A549 (cell line): ENCODE measurements at regions not wholly inside any gene's neighbourhood (a gene's known extent, or its start where the extent isn't known, plus 50 kb on each side); places are given as distances from the start of the nearest gene placed in this dataset.

ENCODE experiments used
- ATAC-seq, 2 experiments: fragments of 200-7000 bp in 1 of 2; fragments of >200 bp in 1 of 2; cut with Nextera tagmentation in 1 of 2; cut with Tn5 transposase in 1 of 2; 3 replicates each; pipeline versions ENCODE4 v1.8.0 to v1.9.1; 2018 to 2020; ENCODE audit warnings: mild to moderate bottlenecking in 1 of 2, moderate library complexity in 1 of 2
- CTCF ChIA-PET: fragments of 300-600 bp; sonication (Branson Sonifier 250); formaldehyde crosslinking; extraction: SDS; loops from one replicate; lab custom pipeline; 2021; ENCODE audit warnings: antibody characterized with exemption, inconsistent platforms; lab: Yijun Ruan, JAX
- POLR2A ChIA-PET: fragments of 350-600 bp; formaldehyde crosslinking; extraction: SDS; loops from one replicate; lab custom pipeline; 2021; ENCODE audit warnings: antibody characterized with exemption, inconsistent platforms; lab: Yijun Ruan, JAX
- DNase-seq, 2 experiments: peaks; one replicate each; pipeline versions ENCODE4 v3.0.0 to v3.0.0-alpha.2; 2011 to 2016; ENCODE audit warnings: low read depth in 1 of 2, low spot score in 1 of 2
- FAIRE-seq: peaks from 2 replicates; lab custom pipeline; 2011; peaks lifted over from hg19 to GRCh38; lab: Jason Lieb, UNC
- H3K27ac ChIP-seq, 2 experiments: fragments of >200 bp; sonication (Bioruptor Twin); formaldehyde crosslinking; 3 replicates each; pipeline ENCODE4 v1.5.1; 2016 to 2017
- H3K4me1 ChIP-seq: fragments of >200 bp; sonication (Bioruptor Twin); formaldehyde crosslinking; 3 replicates; pipeline ENCODE4 v1.6.1; 2016
- H3K4me2 ChIP-seq: fragments of >200 bp; sonication (Bioruptor Twin); formaldehyde crosslinking; 3 replicates; pipeline ENCODE4 v1.6.1; 2016
- H3K4me3 ChIP-seq: fragments of >200 bp; sonication (Bioruptor Twin); formaldehyde crosslinking; 3 replicates; pipeline ENCODE4 v1.5.1; 2016
- H3K9me3 ChIP-seq: fragments of >200 bp; sonication (Bioruptor Twin); formaldehyde crosslinking; 3 replicates; pipeline ENCODE4 v1.6.1; 2016
- CBX2 ChIP-seq: fragments of 200-600 bp; sonication (generic); IDR thresholded peaks from 2 replicates; pipeline ENCODE4 v1.6.1; 2016; ENCODE audit warnings: low read depth, mild to moderate bottlenecking, borderline replicate concordance
- EHF ChIP-seq: fragments of 250-450 bp; sonication (Bioruptor Pico); IDR thresholded peaks from 2 replicates; pipeline ENCODE4 v1.5.0; 2020; ENCODE audit warnings: mild to moderate bottlenecking
- EHMT2 ChIP-seq: fragments of 200-600 bp; sonication (generic); IDR thresholded peaks from 2 replicates; pipeline ENCODE4 v1.6.1; 2016; ENCODE audit warnings: antibody characterized with exemption, low read depth, mild to moderate bottlenecking, moderate library complexity
- HEYL ChIP-seq: fragments of 250-450 bp; sonication (Bioruptor Pico); IDR thresholded peaks from 2 replicates; pipeline ENCODE4 v1.8.0; 2021; ENCODE audit warnings: mild to moderate bottlenecking, moderate library complexity
- PHF8 ChIP-seq: fragments of 200-600 bp; sonication (generic); IDR thresholded peaks from 2 replicates; pipeline ENCODE4 v1.6.1; 2016; ENCODE audit warnings: low read depth, mild to moderate bottlenecking, antibody characterized with exemption, moderate library complexity, borderline replicate concordance
- RCOR1 ChIP-seq: fragments of 150-350 bp; IDR thresholded peaks from 2 replicates; pipeline ENCODE4 v1.6.1; 2014; ENCODE audit warnings: antibody characterized with exemption, low read length, low read depth
- ZC3H11A ChIP-seq: fragments of 450-650 bp; IDR thresholded peaks from 2 replicates; pipeline ENCODE4 v1.6.1; 2014; ENCODE audit warnings: antibody characterized with exemption, mild to moderate bottlenecking
- ZFP36 ChIP-seq: fragments of 450-650 bp; IDR thresholded peaks from 2 replicates; pipeline ENCODE4 v1.6.1; 2014; ENCODE audit warnings: borderline replicate concordance; ENCODE audit not compliant: partially characterized antibody
- WGBS: methylation state at CpG from one replicate; pipeline ENCODE4 v1.1.6; 2017; ENCODE audit errors: missing lambda C conversion rate; 5-methylcytosine and 5-hydroxymethylcytosine counted together
- TF ChIP-seq, protein P1 (sequence below): fragments of 250-450 bp; sonication (Bioruptor Pico); IDR thresholded peaks from 2 replicates; pipeline ENCODE4 v1.5.0; 2021; ENCODE audit warnings: mild to moderate bottlenecking, moderate library complexity, borderline replicate concordance
- TF ChIP-seq, protein P2 (sequence below): fragments of >200 bp; sonication (Bioruptor Twin); formaldehyde crosslinking; IDR thresholded peaks from 2 replicates; pipeline ENCODE4 v1.6.1; 2016
- TF ChIP-seq, protein P3 (sequence below): IDR thresholded peaks from 2 replicates; pipeline ENCODE4 v1.6.1; 2012; ENCODE audit warnings: low read depth, borderline replicate concordance
- TF ChIP-seq, protein P4 (sequence below): fragments of 450-650 bp; IDR thresholded peaks from 2 replicates; pipeline ENCODE4 v1.6.1; 2014; ENCODE audit warnings: antibody characterized with exemption

DNA sequence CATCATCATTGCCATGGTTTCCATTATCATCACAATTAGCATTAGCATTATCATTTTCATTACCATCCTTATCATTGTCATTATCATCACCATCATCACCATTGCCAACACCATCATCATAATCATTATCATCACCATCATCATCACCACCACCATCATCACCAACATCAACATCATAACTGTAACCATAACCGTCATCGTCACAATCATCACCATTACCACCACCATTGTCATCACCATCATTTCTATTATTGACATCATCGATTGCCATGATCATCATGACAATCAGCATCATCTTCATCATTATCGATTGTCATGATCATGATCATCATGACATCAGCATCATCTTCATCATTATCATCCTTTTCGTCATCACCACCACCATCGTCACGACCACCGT, 88.9 kb upstream of the MSX1 start:
- DNase-seq: no peak
- no peak for ATAC-seq
- no peak for TF ChIP-seq HEYL (CRISPR knock-in tag)
- FAIRE-seq: no peak
- WGBS: 40% methylated on average over 8 of the region's 8 CpGs
- Histone ChIP-seq H3K4me1 (no peaks in the 10 kb centered on the region), H3K4me2 (no peak overlapping the region), H3K27ac (no peak overlapping the region), H3K9me3 (no peaks in the 10 kb centered on the region), H3K4me3 (no peak overlapping the region)
- ChIA-PET POLR2A (no interaction called here), CTCF (no interaction called here)

DNA sequence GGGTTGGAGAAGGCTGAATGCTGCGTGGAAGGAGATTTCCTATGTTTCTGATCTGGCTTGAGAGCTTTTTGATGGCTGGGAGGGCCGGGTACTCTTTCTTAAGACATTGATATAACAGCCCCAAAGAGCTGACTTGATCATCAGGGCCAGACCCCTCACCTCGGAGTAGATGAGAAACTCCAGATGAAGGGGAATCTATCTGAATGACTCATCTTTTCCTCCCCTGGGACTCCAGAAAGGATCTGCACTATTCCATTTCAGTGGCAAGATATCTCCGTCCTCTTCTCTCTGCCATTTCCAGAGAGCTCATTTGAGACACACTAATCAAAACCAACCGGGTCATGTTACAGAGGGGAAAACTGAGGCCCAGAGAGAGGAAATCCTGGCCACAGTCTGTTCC, 92.9 kb upstream of the MSX1 start:
- TF ChIP-seq EHF (no peak), ZC3H11A (no peak)
- TF ChIP-seq, protein P1, sequence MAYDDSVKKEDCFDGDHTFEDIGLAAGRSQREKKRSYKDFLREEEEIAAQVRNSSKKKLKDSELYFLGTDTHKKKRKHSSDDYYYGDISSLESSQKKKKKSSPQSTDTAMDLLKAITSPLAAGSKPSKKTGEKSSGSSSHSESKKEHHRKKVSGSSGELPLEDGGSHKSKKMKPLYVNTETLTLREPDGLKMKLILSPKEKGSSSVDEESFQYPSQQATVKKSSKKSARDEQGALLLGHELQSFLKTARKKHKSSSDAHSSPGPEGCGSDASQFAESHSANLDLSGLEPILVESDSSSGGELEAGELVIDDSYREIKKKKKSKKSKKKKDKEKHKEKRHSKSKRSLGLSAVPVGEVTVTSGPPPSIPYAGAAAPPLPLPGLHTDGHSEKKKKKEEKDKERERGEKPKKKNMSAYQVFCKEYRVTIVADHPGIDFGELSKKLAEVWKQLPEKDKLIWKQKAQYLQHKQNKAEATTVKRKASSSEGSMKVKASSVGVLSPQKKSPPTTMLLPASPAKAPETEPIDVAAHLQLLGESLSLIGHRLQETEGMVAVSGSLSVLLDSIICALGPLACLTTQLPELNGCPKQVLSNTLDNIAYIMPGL (CRISPR knock-in tag): no peak
- TF ChIP-seq, protein P2, sequence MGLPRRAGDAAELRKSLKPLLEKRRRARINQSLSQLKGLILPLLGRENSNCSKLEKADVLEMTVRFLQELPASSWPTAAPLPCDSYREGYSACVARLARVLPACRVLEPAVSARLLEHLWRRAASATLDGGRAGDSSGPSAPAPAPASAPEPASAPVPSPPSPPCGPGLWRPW: no peak
- TF ChIP-seq, protein P3, sequence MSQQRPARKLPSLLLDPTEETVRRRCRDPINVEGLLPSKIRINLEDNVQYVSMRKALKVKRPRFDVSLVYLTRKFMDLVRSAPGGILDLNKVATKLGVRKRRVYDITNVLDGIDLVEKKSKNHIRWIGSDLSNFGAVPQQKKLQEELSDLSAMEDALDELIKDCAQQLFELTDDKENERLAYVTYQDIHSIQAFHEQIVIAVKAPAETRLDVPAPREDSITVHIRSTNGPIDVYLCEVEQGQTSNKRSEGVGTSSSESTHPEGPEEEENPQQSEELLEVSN: no peak
- H3K9me3 ChIP-seq: no peaks in the 10 kb centered on the region
- POLR2A ChIA-PET: no interaction called here
- WGBS: 20% methylated on average over 5 of the region's 5 CpGs
- CTCF ChIA-PET: no interaction called here
- H3K4me2 ChIP-seq: no peak overlapping the region
- no peak for FAIRE-seq
- no peak overlapping the region for H3K4me3 ChIP-seq
- H3K4me1 ChIP-seq: no peaks in the 10 kb centered on the region
- ATAC-seq: no peak
- no peak overlapping the region for H3K27ac ChIP-seq
- no peak for DNase-seq

DNA sequence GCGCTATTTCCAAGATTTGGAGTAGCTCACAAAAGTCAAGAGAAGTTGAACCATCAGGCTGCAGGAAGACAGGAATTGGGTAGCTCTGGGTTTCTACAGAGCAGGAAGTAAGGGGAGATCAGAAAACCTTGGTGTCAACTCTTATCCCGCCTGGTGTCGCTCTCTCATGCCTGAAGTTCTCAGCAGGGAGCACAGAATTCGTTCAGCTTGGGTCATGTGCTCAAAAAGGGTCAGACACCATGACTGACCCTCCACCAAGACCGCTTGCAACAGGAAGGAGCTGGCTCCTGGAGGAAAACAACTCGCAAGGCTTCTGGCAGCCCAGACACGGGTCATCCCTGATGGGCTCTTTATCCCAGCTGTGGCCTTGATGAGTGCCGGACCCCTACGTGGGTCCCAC, 93.7 kb upstream of the MSX1 start:
- FAIRE-seq: no peak
- Histone ChIP-seq H3K27ac (no peak overlapping the region), H3K4me2 (no peak overlapping the region), H3K4me3 (no peak overlapping the region), H3K4me1 (no peaks in the 10 kb centered on the region), H3K9me3 (no peaks in the 10 kb centered on the region)
- ChIA-PET CTCF (no interaction called here), POLR2A (no interaction called here)
- ATAC-seq: no peak
- no peak for DNase-seq
- 47% methylated on average over 6 of the region's 9 CpGs for WGBS
- TF ChIP-seq PHF8 (no peak), RCOR1 (no peak), ZFP36 (no peak), CBX2 (no peak), EHMT2 (no peak)
- TF ChIP-seq, protein P4, sequence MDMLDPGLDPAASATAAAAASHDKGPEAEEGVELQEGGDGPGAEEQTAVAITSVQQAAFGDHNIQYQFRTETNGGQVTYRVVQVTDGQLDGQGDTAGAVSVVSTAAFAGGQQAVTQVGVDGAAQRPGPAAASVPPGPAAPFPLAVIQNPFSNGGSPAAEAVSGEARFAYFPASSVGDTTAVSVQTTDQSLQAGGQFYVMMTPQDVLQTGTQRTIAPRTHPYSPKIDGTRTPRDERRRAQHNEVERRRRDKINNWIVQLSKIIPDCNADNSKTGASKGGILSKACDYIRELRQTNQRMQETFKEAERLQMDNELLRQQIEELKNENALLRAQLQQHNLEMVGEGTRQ: no peak

DNA sequence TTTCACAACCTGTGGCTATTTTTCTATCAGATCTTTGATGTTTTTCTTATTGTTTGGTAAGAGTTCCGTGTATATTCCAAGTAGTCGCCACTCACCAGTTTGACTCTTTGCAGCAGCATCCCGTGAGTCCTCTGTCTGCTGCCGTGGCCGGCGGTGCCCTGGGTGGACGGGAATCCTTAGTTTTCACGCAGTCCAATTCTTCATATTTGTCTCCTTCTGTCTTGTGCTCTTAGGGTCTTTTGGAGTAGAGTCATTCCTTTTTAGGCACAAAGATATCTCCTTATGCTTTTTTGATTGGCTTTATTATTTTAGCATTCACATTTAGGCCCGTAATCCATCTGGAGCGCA, 94.9 kb upstream of the MSX1 start:
- POLR2A ChIA-PET: no interaction called here
- Histone ChIP-seq H3K4me2 (no peak overlapping the region), H3K4me1 (no peaks in the 10 kb centered on the region), H3K4me3 (no peak overlapping the region), H3K27ac (no peak overlapping the region), H3K9me3 (no peaks in the 10 kb centered on the region)
- TF ChIP-seq ZC3H11A: no peak
- TF ChIP-seq, protein P4: no peak
- TF ChIP-seq, protein P2: no peak
- CTCF ChIA-PET: no interaction called here
- FAIRE-seq (no peak), ATAC-seq (no peak), DNase-seq (no peak)
- WGBS: 82% methylated on average over 10 of the region's 10 CpGs
